T-helper 2 cell treated with Interferon-gamma antibody and Interleukin-4, amounts not matched to agents 100 ng/mL and 5 ng/mL, for 36 hours (primary cell): ENCODE measurements at regions not wholly inside any gene's neighbourhood (a gene's known extent, or its start where the extent isn't known, plus 50 kb on each side); places are given as distances from the start of the nearest gene placed in this dataset.
"Not testable (repeated sequence)": the region's sequence is repeated elsewhere in the genome, so short reads cannot be mapped to it uniquely, and the experiment has no call there.

Experiments
- intact Hi-C: fragments of 100-400 bp; cut with micrococcal nuclease; formaldehyde crosslinking; loops from one replicate; pipeline ENCODE4 v1.15.1; 2023

DNA sequence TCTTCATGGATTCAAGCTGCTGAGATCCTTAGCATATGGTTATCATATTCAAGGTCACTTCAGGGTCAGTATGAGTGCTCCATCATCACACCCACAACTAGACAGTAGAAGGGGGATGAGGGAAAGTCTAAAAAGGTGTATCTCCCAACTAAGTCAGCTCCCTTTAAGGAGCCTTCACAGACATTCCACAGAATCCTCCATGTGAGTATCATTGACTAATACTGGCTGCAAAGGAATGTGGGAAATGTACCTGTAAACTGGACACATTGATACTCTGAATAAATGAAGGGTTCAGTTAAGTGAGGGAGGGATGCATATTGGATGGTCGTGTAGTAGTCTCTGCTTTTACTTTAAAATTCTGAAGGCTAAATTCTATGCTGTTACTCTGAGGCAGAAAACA is 330.7 kb downstream of the LRRC70 start:
- intact Hi-C loops: no loop called here

DNA sequence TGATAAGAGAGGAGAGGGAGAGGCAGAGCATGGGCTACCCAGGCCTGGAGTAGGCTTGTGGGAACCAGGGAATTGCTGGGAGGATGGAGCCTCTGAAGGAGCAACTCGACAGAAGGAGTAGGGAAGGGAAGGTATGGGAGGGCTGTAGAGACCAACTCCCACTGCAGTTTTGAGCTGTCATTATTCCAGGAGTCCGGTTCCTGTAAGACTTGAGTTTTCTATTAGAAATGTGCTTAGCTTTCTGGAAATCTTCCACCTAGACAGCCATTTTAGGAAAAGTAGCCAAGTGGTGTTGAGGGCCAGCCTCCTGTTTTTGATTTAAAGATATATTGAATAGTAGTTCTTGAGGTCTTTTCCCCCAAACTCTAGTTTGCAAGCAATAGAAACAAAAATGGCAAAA is 323.5 kb downstream of the LRRC70 start:
- intact Hi-C loops: no loop called here

DNA sequence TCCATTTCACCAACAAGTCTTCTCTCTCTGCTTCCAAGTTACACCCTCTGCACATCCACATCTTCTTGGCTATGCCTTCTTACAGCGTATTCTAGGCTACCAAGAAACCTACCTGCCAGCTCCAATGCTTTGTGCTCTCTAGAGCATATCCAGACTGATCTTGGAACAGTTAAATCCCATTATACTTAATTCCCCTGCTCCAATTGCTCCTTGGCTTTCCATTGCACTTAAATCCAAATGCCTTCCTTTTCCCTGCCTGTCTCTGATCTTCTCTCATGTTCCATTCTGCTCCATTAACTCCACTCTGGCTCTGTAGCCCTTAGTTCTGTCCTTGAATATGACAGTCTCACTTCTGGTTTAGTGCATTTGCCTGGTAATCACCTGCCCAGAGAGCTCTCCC is 322.4 kb downstream of the LRRC70 start:
- intact Hi-C loops: no loop called here

DNA sequence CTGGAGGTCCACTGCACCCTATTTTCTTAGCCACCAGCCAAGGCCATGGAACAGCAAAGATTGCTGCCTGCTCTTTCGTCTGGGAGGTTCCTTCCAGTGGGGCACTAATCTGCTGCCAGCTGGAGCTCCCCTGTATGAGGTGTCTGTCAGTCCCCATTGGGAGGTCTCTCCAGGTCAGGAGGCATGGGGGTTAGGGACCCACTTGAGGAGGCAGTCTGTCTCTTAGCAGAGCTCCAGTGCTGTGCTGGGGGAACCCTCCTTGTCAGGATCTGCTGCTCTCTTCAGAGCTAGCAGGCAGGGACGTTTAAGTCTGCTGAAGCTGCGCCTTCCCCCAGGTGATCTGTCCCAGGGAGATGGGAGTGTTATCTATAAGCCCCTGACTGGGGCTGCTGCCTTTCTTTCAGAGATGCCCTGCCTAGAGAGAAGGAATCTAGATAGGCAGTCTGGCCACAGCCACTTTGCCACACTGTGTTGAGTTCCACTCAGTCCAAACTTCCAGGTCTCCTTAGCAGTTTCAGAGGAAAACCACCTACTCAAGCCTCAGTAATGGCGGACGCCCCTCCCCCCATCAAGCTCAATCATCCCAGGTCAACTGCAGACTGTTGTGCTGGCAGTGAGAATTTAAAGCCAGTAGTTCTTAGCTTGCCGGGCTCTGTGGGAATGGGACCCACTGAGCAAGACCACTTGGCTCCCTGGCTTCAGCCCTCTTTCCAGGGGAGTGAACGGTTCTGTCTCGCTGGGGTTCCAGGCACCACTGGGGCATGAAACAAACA is 317.7 kb downstream of the LRRC70 start:
- intact Hi-C loops: no loop called here

DNA sequence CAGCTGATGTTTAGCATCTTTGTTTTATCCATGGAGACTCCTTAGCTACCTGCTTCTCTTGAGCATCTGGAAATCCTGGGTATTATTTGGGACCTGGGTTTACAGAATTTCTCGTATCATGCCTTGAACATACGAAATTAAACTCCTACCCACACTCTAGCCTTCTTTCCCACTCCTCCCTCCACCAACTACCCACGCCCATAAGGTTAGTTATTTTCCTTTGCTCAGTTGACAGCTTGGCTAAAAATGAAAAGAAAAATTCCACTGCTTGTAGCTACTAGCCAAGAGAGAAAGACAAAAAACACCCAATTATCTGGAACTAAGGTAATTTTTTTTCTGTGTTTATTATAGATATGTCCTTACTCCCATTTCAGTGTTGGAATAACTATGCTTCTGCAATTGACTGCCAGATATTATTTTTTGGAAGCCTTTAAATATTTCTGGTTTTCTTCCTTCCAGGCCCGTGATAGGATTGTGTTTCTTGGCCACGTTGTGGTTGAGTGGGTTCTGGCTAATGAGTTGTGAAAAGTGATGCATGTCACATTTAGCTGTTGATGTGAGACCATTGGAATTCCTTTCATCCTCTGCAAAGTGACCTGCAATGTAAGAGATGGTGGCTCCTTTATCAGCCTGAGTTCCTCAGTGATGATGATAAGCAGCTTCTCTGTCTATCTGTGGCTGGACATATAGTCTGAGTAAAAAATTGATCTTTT is 308.1 kb downstream of the LRRC70 start:
- intact Hi-C loops: no loop called here

DNA sequence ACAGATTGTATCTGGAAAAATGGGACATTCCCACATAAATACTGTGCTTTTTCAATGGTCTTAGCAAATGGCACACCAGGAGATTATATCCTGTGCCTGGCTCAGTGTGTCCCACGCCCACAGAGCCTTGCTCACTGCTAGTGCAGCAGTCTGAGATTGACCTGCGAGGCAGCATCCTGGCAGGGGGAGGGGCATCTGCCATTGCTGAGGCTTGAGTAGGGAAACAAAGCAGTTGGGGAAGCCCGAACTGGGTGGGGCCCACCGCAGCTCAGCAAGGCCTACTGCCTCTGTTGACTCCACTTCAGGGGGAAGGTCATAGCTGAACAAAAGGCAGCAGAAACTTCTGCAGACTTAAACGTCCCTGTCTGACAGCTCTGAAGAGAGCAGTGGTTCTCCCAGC is 258.7 kb downstream of the LRRC70 start:
- intact Hi-C loops: not testable (repeated sequence)

DNA sequence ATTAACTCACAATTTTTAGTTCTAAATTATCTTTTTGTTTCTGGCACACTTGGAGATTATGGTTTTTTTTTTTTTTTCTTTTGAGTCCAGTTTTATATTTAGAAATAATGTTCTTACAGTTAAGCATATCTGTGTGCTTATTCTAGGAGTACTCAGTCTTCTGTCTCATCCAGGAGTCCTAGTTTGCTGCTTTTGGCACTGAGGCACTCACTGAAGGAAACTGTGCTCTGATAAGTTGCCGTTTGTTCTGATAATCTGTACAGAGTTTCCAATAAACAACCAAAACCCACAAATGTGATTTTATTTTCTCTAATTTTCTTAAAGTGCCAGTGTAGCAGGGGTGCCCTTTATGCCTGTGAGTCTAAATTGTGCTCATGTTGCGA is 251.0 kb downstream of the LRRC70 start:
- intact Hi-C loops: no loop called here

DNA sequence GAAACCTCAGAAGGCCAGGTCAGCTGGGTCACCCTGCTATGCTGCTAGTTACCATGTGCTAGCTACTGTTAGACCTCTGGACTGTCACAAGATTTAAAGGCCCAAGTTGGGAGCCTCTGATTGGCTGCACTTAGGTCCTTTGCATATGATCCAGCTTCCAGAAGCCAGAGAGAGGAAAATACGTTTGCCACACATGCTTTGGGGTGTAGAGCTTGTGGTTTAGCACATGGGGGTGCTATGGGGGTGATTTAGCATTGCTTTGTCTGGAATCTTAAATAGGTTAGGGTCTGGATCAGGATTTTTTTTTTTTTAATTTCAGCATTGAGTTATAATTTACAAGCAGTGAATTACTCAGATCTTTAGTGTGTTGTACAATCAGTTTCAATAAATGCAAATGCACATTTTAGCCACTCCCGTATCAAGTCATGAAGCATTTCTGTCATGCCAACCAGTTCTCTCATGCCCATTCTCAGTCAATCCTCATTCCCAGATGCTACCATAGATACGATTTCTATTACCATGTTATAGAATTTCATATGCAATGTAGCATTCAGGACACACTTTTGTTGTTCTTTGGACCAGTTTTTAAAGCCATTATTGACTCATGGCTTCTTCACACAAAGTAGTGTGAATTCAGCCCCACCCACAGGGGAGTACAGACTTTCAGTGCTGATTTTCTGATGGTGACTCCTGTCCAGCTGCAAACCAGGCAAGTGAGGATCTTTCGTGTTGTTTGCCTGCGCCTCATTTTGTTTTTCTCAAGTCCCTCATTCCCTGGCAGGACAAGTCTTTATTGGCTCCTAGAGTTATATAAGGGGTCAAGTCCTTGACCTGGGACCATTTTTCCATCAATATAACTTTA is 250.4 kb downstream of the LRRC70 start:
- intact Hi-C loops: no loop called here

DNA sequence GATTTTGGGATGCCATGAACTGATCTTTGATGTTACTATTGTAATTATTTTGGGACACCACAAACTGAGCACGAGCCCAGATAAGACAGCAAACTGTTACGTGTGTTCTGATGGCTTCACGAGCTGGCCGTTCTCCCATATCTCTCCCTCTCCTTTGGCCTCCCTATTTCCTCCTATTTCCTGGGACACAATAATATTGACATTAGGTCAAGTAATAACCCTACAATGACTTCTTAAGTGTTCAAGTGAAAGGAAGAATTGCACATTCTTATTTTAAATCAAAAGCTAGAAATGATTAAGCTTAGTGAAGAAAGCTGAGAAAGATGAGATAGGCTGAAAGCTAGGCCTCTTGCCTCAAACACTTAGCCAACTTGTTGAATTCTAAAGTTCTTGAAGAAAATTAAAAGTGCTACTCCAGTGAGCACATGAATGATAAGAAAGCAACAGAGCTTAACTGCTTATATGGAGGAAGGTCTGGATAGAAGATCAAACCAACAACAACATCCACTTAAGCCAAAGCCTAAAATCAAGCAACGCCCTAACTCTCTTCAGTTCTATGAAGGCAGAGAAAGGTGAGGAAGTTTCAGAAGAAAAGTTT is 247.1 kb downstream of the LRRC70 start:
- intact Hi-C loops: no loop called here

DNA sequence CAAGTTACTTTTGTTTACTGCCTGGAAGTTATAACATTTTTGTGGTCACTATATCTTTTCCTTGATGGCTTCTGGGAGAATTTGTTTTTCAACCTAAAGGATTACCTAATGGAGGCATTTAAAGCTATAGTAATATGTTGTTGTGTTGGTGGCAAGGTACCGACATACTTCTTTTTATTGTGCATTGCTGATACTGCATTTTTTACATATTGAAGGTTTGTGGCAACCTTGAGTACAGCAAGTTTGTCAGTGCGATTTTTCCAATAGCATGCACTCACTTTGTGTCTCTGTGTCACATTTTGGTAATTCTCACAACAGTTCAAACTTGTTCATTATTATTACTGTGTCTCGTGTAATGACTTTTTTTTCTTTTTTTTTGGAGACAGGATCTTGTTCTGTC is 246.3 kb downstream of the LRRC70 start:
- intact Hi-C loops: no loop called here

DNA sequence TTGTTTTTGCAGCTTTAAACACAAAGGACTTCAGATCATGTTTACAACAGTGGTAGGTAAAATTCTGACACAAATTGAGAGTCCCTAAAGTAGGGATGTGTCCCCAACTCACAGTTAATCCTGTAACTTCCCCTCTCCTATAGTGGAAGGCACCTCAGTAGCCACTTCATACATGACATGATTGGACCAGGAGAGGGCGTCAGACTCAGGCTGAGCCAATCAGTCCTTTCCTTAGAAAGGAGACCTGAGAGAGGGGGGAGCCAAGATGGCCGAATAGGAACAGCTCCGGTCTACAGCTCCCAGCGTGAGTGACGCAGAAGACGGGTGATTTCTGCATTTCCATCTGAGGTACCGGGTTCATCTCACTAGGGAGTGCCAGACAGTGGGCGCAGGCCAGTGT is 238.4 kb downstream of the LRRC70 start:
- intact Hi-C loops: not testable (repeated sequence)

DNA sequence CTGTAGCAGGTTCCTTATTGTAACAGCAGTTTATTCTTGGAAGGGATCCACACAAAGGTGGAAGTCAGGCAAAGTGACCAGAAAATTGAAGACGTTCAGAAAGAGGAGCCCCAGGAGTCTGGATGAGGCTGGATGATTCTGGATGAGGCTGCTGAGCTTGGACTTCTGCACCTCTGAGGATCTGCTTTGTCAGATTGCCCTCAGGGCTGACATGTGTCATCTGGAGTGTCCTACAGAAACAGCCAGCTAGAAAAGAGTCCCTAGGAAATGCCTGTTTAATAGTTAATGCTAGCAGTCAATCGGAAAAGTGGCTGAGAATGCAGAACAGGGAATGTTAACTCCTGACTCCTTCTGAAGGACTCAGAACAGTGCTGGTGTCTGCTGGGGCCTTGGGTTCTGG is 236.4 kb downstream of the LRRC70 start:
- intact Hi-C loops: no loop called here

DNA sequence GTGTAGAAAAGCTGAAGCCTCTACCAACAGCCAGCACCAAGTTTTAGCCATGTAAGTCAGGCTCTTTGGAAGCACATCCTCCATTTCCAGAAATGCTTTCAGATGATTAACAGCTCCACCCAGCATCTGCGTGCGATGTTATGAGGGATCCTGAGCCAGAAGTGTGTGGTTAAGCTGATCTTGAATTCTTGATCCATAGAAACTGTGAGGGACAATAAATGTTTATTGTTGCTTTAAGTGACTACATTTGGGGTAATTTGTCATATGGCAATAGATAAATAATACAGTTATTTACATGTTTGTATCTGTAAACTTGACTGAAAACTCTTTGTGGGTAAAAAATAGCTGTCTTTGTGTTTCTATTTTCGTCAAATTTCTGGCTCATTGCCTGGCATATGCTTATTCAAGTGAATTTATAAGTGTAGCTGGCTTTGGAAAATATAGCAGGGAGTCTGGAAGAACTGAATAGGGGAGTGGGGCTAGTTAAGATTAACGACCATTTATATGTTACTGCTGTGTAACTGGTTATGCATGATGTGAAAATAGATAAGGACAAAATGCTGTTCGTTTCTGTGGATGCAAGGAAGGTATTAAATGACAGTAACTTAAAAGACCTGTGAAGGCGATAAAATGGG is 234.1 kb downstream of the LRRC70 start:
- intact Hi-C loops: no loop called here

DNA sequence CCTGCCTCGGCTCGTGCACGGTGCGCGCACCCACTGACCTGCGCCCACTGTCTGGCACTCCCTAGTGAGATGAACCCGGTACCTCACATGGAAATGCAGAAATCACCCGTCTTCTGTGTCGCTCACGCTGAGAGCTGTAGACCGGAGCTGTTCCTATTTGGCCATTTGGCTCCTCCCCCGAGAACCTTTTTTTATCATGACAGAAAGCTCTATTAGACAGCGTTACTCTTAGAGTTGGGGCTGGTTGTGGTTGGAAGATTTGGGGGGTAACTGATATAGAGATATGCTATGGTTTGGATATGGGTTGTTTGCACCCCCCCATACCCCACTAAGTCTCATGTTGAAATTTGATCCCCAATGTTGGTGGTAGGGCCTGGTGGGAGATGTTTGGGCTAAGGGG is 226.2 kb downstream of the LRRC70 start:
- intact Hi-C loops: not testable (repeated sequence)

DNA sequence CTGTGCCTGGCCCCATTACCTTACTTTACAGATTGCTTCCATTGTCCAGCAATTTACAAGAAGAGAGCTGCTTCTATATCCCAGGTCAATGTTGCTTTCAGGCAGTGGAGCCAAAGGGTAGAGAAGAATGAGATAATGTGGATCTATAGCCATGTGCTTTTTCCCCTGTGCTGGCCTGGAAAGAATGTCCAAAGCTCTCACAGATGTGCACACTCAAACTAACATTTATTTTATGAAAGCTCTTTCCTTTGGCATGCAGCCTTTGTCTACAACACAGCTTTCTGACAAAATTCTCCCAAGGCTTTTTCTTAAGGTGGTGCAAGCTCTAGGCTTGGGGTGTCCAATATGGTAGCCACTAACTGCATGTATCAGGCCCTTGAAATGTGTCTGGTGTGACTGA is 217.3 kb downstream of the LRRC70 start:
- intact Hi-C loops: no loop called here

DNA sequence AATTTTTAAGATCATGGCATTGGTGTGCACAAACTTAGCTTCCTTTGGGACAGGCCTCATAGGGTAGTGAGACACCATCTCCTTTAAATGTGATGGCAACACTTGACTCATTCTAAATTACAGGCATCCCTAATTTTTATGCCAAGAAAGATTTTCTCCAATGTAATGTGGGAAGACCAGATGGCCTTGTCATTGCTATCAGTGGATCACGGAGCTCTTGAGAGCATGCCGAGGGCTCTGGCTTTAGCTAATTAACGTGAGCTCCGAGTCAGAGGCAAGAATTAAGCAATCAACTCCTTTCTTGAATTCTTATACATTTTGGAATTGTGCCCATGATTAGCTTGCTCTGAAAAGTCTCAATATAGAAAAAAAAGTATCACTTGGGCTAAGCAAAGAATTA is 215.8 kb downstream of the LRRC70 start:
- intact Hi-C loops: no loop called here

DNA sequence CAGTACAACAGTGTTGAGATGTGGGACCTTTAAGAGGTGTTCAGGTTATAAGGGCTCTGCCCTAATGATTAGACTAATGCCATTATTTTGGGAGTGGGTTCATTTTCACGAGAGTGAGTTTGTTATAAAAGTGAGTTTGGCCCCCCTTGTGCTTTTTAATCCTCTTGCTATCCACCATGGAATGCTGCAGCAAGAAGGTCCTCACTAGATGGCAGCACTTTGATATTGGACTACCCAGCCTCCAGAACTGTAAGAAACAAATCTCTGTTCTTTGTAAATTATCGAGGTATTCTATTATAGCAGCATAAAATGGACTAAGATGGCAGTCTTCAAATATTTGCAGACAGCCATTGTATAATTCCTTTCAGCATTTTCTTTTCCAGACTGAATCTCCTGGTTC is 212.4 kb downstream of the LRRC70 start:
- intact Hi-C loops: no loop called here

DNA sequence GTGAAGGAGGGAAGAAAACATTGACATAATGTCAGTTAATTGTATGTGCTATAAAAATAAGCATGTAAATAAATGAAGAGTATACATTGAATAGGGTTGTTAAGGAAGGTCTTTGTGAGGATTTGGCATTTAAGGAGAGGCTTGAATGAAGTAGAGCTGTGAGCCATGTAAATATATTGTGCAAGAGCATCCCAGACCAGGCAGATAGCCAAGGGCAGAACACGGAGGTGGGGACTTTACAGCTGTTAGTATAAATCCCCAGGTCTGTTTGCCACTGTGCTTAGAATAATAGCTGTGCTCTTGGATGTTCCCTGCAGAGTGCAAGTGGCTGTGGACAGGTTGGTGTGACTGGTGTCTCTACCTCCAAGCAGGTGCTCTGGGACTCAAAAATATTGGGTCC is 211.7 kb downstream of the LRRC70 start:
- intact Hi-C loops: no loop called here

DNA sequence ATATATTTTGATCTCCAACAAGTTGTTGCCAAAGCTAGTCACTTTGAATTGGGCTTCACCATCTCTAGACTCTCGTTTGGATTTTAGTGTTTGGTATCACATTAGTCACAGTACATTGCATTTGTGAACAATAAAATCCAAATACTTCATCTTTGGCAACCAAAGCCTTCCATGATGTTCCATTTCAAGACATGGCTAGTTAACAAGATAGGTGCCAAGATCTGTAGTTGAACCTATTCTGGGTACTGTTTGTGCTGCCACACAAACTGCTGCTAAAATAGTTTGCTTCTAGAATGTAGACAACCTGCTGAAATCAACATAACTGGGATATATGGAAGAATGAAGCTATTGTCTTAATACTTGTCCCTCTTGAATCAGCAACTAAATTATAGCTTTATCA is 207.5 kb downstream of the LRRC70 start:
- intact Hi-C loops: no loop called here

DNA sequence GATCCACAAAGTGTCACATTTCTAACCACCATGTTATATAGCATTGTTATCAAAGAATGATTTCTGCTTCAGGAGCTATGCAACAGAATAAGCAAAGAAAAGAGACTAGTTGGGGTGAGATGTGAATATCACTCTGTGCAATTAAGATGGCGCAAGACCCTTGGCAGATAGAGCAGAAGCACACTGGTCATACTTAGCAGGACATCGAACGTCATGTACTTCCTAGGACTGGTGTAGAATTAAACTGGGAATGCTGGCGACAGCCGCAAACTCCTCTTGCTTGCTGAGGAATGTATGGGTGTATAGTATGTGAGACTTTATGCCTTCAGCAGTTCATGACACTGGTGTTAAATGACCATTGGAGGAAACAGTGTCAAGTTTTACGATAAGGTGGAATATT is 207.0 kb downstream of the LRRC70 start:
- intact Hi-C loops: no loop called here

DNA sequence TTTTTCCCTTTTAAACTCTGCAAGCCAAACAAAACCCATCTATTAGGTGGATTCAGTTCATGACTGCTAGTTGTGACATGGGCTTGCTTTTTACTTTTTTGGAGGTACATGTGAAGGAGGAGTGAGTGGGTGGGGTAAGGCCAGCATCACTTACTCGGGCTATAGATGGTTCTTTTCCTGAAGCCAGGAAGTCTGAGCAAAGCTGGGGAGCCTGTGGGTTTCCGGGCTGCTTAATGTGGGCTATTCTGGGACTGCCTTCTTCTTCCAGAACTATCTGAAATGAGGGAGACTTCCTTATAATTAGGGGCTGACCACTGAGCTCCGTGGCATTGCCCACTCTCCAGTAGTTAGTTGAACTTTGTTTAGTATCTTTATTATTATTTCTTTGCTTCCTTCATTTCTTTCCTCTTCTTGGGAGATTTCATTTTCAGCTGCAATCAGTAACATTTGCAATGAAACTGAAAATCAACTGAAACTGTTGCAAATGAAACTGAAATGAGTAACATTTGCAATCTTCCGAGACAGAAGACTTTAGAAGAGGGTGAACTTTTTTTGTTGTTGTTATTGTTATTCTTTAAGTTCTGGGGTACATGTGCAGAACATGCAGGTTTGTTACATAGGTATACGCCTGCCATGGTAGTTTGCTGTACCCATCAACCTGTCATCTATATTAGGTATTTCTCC is 204.9 kb downstream of the LRRC70 start:
- intact Hi-C loops: no loop called here
